ENCODE measurements at regions not wholly inside any gene's neighbourhood (a gene's known extent, or its start where the extent isn't known, plus 50 kb on each side); places are given as distances from the start of the nearest gene placed in this dataset.

DNA sequence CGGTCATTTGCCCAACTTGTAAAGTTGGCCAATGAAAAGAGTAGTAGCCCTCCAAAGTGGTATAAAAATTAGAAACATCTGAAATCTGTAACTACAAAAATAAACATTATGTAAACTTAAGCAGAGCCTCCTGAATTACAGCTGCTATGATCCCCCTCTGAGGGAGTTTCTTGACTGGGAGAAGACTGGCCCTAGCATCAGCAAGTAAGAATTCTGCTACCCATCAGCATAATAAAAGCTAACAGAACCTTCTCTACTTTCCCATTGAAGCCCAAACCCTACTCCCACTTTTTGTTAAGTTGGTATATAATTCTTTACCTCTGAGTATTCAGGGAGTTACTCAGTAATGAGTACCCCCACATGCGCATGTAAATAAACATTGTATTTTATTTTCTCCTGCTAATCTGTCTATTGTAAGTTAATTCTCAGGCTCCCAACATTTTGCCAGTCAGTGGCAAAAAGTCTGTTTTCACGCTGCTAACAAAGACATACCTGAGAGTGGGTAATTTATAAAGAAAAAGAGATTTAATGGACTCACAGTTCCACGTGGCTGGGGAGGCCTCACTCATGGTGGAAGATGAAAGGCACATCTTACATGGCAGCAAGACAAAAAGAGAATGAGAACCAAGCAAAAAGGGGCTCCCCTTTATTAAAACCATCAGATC is 71.3 kb downstream of the MYL12B start:
- WGBS, 2 donors, result 78 to 85% methylated on average over 4 of the region's 4 CpGs
- H3K27me3 ChIP-seq, result no peaks in the 10 kb centered on the region
- no peaks in the 10 kb centered on the region for H3K36me3 ChIP-seq (ENCODE audit: low read depth, missing control alignments)
- intact Hi-C loops (cut with DNase I; ENCODE audit: low total_unique reads), result no loop called here
- H3K27ac ChIP-seq, result no peak overlapping the region
- no peak overlapping the region for H3K4me3 ChIP-seq
- no peak for DNase-seq
- TF ChIP-seq CTCF (IDR thresholded peaks at IDR 0.05), result no peak
- TF ChIP-seq POLR2A (IDR thresholded peaks at IDR 0.05), result no peak
- no peaks in the 10 kb centered on the region for H3K4me1 ChIP-seq
- no peaks in the 10 kb centered on the region for H3K9me3 ChIP-seq

- Histone ChIP-seq H3K4me3 (no peak overlapping the region), H3K27ac (no peak overlapping the region), H3K4me1 (no peaks in the 10 kb centered on the region), H3K36me3 (ENCODE audit: low read depth, missing control alignments) (no peaks in the 10 kb centered on the region), H3K27me3 (no peaks in the 10 kb centered on the region), H3K9me3 (no peaks in the 10 kb centered on the region)
- intact Hi-C loops (cut with DNase I; ENCODE audit: low total_unique reads), result no loop called here
- no peak for DNase-seq
- 67 to 69% methylated on average over 4 of the region's 4 CpGs for WGBS, 2 donors
- TF ChIP-seq POLR2A (IDR thresholded peaks at IDR 0.05), result no peak
- TF ChIP-seq CTCF (IDR thresholded peaks at IDR 0.05), result no peak
Observed at GRCh38 chr18:3333721-3334386, 71.9 kb downstream of the MYL12B start.

DNA sequence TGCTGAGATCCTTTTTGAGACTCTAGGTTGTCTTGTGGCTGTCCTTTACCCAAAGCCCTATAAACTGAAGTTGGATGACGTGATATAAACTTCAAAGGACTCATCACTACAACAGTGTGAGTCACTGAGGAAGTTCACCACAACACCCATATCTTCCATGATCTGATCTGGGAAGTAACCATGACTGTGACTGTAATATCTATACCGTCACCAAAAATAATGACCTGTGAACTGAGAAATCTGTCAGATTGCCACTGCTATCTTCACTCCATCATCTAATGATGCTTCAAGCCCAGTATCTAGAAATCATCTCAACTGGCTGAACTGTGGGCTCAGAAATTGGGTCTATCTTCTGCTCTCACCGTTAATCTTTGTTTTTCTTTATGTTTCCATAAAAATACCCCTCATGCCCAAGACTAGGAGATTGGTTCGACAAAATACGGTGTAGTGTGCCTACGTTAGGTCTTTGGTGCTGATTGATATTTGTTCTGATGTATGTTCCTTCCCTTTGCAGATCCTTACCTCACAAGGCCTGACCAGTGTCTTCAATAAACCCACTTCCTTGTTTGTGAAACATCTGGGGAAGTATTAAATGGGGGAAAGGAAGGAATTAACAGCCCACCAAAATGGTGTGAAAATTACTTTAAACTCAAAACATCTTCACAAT is 78.2 kb downstream of the MYL12B start:
- intact Hi-C loops (cut with DNase I; ENCODE audit: low total_unique reads), result no loop called here
- no peaks in the 10 kb centered on the region for H3K4me1 ChIP-seq
- H3K27ac ChIP-seq, result no peak overlapping the region
- DNase-seq, result no peak
- H3K36me3 ChIP-seq (ENCODE audit: low read depth, missing control alignments), result no peaks in the 10 kb centered on the region
- H3K27me3 ChIP-seq, result no peaks in the 10 kb centered on the region
- no peak overlapping the region for H3K4me3 ChIP-seq
- TF ChIP-seq CTCF (IDR thresholded peaks at IDR 0.05) (no peak), POLR2A (IDR thresholded peaks at IDR 0.05) (no peak)
- WGBS, 2 donors, result 92 to 95% methylated on average over 6 of the region's 6 CpGs
- H3K9me3 ChIP-seq, result no peaks in the 10 kb centered on the region

DNA sequence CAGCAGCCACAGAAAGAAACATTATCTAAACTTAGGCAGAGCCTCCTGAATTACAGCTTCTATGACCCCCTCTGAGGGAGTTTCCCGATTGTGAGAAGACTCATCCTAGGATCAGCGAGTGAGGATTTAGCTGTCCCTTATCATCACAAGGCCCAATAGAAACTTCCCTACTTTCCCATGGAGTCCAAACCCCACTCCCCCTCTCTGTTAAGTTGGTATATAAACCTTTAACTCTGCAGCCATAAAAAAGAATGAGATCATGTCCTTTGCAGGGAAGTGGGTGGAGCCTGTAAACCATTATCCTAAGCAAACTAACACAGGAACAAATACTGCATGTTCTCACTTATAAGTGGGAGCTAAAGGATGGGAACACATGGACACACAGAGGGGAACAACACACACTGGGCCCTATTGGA is 78.8 kb downstream of the MYL12B start:
- Histone ChIP-seq H3K36me3 (ENCODE audit: low read depth, missing control alignments) (no peaks in the 10 kb centered on the region), H3K4me1 (no peaks in the 10 kb centered on the region), H3K4me3 (no peak overlapping the region), H3K27me3 (no peaks in the 10 kb centered on the region), H3K27ac (no peak overlapping the region), H3K9me3 (no peaks in the 10 kb centered on the region)
- no peak for TF ChIP-seq CTCF (IDR thresholded peaks at IDR 0.05)
- no peak for TF ChIP-seq POLR2A (IDR thresholded peaks at IDR 0.05)
- 50 to 69% methylated on average over 2 of the region's 2 CpGs for WGBS, 2 donors
- intact Hi-C loops (cut with DNase I; ENCODE audit: low total_unique reads), result no loop called here
- DNase-seq, result no peak

Data from testis (tissue), 2 donors.